H1 (cell line): ENCODE measurements at regions not wholly inside any gene's neighbourhood (a gene's known extent, or its start where the extent isn't known, plus 50 kb on each side); places are given as distances from the start of the nearest gene placed in this dataset.

ENCODE experiments used
- ASH2L ChIP-seq: fragments of 200-600, 300-600 bp; sonication (generic); IDR thresholded peaks from one replicate; pipeline ENCODE4 v1.7.1; 2017; ENCODE audit warnings: low read length
- CHD7 ChIP-seq: fragments of 300-600 bp; sonication (generic); IDR thresholded peaks from 2 replicates; pipeline ENCODE4 v1.7.1; 2012; ENCODE audit warnings: low read length, moderate library complexity, mild to moderate bottlenecking, inconsistent platforms; ENCODE audit not compliant: insufficient replicate concordance
- KDM5A ChIP-seq: fragments of 200-600 bp; IDR thresholded peaks from 2 replicates; pipeline ENCODE4 v1.7.1; 2012; ENCODE audit warnings: mild to moderate bottlenecking, low read length, inconsistent platforms, mixed read lengths
- RNF2 ChIP-seq: fragments of 200-900, 300-1000 bp; sonication (generic); IDR thresholded peaks from 2 replicates; pipeline ENCODE4 v1.7.1; 2016; ENCODE audit warnings: borderline replicate concordance, low read depth, mild to moderate bottlenecking, antibody characterized with exemption, low read length; ENCODE audit not compliant: poor library complexity, severe bottlenecking; ENCODE audit errors: missing control alignments
- YY1 ChIP-seq: IDR thresholded peaks from 2 replicates; pipeline ENCODE4 v1.6.1; 2011; ENCODE audit warnings: low read depth, mild to moderate bottlenecking, low read length

GRCh38 chr12:75628916-75629315 is 117.5 kb upstream of the KRR1 start (continued):
- TF ChIP-seq CHD7 (no peak), KDM5A (no peak), ASH2L (no peak), RNF2 (no peak), YY1 (no peak)
